ENCODE measurements at regions not wholly inside any gene's neighbourhood (a gene's known extent, or its start where the extent isn't known, plus 50 kb on each side); places are given as distances from the start of the nearest gene placed in this dataset.

DNA sequence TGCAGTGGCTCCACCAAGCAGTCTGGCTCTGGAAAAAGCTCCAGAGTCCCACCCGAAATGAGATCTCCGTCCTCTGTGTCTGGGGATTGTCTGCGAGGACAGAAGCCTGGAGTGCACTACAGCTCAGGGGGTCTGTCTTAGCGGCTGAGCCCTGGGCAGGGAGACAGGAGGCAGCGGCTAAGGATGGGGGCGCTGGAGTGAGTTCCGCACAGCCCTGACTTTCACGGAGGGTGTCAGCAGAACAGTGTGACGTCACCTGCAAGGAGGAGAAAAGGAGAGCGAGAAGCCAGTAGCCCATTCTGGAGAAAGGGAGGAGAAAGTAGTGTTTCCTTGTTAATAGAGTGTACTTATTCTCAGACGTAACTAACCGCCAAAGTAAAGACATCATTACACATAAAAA, 97.6 kb downstream of the FAM50B start:
- TF ChIP-seq, protein P1, sequence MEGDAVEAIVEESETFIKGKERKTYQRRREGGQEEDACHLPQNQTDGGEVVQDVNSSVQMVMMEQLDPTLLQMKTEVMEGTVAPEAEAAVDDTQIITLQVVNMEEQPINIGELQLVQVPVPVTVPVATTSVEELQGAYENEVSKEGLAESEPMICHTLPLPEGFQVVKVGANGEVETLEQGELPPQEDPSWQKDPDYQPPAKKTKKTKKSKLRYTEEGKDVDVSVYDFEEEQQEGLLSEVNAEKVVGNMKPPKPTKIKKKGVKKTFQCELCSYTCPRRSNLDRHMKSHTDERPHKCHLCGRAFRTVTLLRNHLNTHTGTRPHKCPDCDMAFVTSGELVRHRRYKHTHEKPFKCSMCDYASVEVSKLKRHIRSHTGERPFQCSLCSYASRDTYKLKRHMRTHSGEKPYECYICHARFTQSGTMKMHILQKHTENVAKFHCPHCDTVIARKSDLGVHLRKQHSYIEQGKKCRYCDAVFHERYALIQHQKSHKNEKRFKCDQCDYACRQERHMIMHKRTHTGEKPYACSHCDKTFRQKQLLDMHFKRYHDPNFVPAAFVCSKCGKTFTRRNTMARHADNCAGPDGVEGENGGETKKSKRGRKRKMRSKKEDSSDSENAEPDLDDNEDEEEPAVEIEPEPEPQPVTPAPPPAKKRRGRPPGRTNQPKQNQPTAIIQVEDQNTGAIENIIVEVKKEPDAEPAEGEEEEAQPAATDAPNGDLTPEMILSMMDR (IDR thresholded peaks at IDR 0.05), result no peak
- TF ChIP-seq POLR2A (IDR thresholded peaks at IDR 0.05), result no peak

All from vagina (tissue), 2 donors.